Stimulated activated naive CD4-positive, alpha-beta T cell (primary cell): ENCODE measurements at regions not wholly inside any gene's neighbourhood (a gene's known extent, or its start where the extent isn't known, plus 50 kb on each side); places are given as distances from the start of the nearest gene placed in this dataset.
"Not testable (repeated sequence)": the region's sequence is repeated elsewhere in the genome, so short reads cannot be mapped to it uniquely, and the experiment has no call there.

Experiments used
- DNase-seq, 6 experiments: peaks; one replicate each; lab custom pipeline; 2025; lab: John Stamatoyannopoulos, UW

DNA sequence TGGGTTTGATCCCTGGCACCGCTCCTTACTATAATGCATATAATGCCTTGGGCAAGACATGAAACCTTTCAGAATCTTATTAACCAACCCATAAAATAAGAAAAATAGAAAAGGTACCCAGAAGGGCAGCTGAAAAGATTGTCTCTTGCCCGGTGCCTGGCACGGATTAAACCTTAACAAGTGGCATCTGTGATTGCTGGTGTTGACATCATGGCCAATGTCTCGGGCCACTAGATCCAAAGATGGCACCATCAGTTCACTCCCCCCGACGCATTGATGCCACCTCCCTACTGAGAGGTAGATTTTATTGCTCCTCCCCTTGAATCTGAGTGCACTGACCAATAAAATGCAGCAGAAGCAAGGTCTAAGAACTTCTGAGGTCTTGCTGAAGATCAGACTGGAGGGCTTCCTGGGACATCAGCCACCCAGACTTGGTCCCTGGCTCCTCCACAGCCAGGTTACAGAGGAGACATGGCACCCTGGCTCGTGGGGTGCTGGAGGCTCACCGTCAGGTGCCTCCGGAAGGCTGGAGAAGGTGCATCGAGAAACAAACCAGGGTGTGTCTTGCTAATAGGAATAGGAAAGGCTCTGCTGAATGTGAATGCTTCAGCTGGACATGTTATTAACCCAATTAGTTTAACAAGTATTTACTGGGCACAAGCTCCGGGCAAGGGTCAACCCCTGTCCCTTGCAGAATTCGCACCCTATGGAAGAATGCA lies 80.0 kb upstream of the COL5A1 start:
- DNase-seq, result no peak

DNA sequence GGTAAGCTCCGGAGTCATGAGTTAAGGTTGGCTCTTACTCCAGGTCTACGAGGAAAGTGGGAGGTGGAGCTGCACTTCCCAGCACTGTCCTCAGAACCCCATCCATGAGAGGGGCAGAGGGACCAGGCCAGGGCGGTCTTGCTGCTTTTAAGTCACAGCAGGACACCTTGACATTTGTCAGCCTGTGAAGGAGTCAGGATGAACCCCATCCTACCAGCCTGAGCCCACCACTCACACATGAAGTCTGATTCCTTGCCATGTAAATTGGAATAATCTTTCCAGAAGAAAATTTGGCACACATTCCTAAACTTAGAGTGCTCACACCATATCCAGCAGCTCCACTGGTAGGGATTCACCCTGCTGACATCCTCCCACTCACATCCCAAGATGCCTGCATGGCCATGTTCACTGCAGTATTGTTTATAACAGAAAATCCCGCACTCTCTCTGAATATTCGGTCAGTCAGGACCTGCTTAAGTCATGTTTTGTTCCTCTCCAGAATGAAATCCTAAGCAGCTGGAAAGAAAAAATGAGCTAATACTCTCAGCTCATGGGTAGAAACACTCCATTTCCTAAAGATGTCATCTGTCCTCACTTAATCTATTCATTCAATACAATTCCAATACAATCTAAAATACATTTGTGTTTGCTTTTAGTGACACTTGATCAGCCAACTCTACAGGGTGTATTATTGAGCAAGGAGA lies 79.3 kb upstream of the COL5A1 start:
- no peak for DNase-seq

- no peak for DNase-seq
Observed at GRCh38 chr9:134563397-134563796, 78.2 kb upstream of the COL5A1 start.

DNA sequence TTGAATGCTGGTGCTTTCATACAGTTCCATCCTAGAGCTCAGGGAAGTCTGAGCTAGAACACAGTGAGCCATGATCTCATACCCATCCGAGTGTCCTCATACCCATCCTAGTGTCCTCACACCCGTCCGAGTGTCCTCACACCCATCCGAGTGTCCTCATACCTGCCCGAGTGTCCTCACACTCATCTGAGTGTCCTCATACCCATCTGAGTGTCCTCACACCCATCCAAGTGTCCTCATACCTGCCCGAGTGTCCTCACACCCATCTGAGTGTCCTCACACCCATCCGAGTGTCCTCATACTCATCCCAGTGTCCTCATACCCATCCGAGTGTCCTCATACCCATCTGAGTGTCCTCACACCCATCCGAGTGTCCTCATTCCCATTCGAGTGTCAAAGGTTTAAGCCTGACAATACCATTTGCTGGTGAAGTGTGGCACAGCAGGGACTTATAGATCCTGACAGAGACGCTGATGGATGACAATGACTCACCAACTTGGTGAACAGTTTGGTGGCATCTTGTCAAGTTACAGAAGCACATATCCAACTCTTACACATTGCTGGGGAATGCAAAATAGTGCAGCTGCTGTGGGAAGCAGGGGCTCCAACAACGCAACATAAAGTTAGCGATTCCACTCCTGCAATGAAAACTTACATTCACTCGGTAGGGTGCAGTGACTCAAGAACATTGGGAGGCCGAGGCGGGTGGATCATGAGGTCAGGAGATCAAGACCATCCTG lies 77.0 kb upstream of the COL5A1 start:
- DNase-seq, result no peak

- DNase-seq, result no peak
Observed at GRCh38 chr9:134565316-134565915, 76.2 kb upstream of the COL5A1 start.

DNA sequence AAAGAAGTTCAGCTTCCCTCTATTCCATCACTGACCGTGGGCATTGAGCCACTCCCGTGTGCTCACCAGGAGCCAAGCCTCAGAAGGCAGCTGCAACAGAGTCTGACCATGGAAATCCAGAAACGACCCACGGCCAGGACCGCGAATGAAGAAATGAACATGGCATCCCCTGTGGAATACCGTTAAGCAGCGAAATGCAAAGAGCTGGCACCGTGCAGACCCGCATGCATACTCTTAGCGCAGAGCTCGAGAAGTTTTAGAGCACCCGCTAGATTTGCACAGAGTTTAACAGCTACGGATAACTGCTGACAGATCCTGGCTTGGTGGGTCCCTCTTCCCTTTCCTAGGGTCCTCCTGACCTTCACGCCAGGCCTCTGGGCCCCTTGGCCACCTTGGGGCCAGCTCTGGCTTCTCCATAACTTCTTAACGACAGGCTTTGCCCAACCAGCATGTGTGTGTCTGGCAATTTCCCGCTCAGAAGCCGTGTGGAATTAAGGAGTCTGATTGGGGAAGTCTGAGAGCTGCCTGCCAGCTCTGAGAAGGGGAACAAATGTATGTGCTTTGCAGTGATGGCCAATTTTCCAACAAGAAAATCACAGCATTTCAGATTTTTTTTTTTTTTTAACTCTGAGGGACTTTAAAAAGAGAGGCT lies 75.3 kb upstream of the COL5A1 start:
- DNase-seq, result no peak

DNA sequence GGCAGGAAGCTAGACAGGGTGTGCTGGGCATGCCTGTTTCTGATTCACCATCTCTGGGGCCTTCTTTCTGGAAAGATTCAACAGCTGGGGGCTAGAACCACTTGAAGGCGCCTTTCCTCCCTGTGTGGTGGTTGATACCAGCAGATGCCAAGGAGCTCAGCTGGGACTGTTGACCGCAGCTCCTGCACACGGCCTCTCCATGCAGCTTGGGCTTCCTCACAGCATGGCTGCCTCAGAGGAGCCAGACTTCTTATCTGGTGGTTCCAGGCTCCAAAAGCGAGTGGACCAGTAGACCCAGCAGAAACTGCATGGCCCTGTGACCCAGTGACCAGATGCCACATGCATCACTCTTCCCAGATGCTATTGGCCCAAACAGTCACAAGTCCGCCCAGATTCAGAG lies 74.7 kb upstream of the COL5A1 start:
- DNase-seq, result no peak

- DNase-seq, result no peak
Observed at GRCh38 chr9:134568116-134568515, 73.5 kb upstream of the COL5A1 start.

GRCh38 chr9:134568811-134569210 lies 72.8 kb upstream of the COL5A1 start:
- no peak for DNase-seq

DNA sequence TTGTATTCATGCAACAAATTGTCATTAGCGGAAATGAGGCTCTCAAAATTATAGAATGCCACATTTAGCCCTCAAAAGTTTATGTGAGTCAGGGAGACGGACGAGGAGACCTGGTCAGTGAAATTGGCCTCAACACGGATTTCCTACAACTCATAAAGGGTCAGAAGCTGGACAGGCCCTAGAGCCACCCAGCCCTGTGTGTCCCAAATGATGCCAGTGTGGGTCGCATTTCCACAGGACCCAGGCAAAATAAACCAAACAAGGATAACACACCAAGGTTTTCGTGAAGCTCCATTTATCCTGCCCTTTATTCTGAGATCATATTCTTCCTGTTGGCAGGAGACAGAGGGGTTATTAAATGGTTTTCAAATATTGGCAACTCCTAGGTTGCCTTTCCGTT lies 72.0 kb upstream of the COL5A1 start:
- no peak for DNase-seq

- no peak for DNase-seq
Observed at GRCh38 chr9:134570151-134570621, 71.4 kb upstream of the COL5A1 start.

- no peak for DNase-seq
Observed at GRCh38 chr9:134570711-134571325, 70.8 kb upstream of the COL5A1 start.

DNA sequence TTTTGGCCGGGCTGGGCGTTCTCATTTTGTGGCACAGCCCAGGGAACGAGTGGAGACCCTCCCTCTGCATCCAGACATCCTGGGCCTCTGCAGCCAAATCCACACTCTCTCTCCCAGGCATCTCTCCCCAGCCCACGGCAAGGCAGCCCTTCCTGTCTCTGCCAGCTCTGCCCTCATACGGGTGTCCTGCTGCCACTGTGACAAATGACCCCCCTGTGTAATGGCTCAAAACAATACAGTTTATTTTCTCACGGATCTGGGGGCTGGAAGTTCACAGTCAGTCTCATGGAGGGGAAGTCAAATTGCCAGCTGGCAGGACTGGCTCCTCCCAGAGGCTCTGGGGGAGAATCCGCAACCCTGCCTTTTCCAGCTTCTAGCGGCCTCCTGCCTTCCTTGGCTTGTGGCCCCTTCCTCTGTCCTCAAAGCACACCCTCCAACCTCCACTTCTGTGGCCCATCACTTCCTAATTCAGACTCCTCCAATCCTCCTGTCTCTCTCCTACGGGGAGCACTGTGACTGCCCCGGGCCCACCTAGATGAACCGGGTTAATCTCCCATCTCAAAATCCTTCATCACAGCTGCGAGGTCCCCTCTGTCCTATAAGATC lies 70.2 kb upstream of the COL5A1 start:
- DNase-seq, result no peak

DNA sequence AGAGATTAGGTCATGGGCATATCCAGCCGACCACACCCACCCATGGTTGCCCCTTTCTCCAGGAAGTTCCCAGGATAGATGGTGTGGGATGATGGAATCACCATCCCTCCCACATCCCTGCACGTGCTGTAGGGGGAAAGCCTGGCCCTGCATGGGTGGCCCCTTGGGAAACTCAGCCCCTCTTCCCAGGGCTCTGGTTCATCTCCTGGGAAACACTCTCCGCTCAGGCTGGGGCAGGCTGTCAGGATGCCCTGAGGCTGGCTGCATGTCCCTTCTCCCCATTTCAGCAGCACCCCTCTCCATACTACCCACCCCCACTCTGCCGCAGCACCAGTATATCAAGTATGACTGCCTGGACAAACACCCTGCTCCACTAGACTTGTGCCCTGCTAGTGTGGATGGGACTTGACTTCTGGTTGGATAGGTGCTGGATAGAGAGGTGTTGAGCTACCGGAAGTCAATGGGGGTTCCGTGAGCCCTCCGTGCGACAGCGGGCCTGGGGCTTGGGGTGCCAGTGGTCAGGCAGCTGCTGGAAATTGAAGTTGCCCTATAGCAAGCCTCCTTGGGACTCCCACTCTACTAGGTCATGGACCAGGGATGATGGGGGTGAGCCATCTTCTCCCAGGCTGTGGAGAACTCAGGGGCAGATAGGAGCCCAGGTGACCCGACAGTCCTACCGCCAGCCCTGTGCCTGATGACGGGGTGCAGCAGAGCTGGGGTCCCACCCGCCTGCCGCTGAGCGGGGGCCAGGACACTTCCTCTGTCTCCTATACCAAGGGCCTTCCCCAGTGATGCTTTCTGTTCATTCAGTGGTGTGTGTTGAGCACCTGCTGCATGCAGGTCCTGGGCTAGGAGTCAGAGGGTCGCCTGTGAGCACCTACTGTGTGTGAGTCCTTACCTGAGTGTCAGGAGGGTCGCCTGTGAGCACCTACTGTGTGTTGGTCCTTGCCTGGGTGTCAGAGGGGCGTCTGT lies 69.4 kb upstream of the COL5A1 start:
- DNase-seq, result no peak

DNA sequence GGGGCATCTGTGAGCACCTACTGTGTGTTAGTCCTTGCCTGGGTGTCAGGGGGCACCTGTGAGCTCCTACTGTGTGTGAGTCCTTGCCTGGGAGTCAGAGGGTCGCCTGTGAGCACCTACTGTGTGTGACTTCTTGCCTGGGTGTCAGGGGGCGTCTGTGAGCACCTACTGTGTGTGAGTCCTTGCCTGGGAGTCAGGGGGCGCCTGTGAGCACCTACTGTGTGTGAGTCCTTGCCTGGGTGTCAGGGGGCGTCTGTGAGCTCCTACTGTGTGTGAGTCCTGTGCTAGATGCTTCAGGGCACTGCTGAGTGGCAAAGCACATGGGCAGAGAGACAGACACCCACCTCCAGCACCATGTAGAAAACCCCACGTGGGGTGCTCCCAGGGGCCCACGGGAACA lies 66.9 kb upstream of the COL5A1 start:
- not testable (repeated sequence) for DNase-seq

- DNase-seq, result no peak
Observed at GRCh38 chr9:134575103-134575900, 66.3 kb upstream of the COL5A1 start.

GRCh38 chr9:134575901-134576176 lies 65.8 kb upstream of the COL5A1 start:
- DNase-seq, result no peak

GRCh38 chr9:134585021-134585561 lies 56.5 kb upstream of the COL5A1 start:
- DNase-seq, result no peak
